Esophagus muscularis mucosa (tissue), 4 donors: ENCODE measurements at regions not wholly inside any gene's neighbourhood (a gene's known extent, or its start where the extent isn't known, plus 50 kb on each side); places are given as distances from the start of the nearest gene placed in this dataset.
"Not testable (repeated sequence)": the region's sequence is repeated elsewhere in the genome, so short reads cannot be mapped to it uniquely, and the experiment has no call there.

Experiments used
- DNase-seq: peaks from one replicate; pipeline ENCODE4 v3.0.0-alpha.2; 2017; ENCODE audit errors: extremely low spot score
- H3K27ac ChIP-seq, 4 donors: fragments of 200-600 bp; sonication (generic); replicated peaks in 1 of 4; 1 replicate in 3 of 4; 2 replicates in 1 of 4; pipeline ENCODE4 v1.5.1; 2016 to 2019; ENCODE audit warnings: mild to moderate bottlenecking in 1 of 4
- H3K27me3 ChIP-seq, 4 donors: fragments of 200-600 bp; sonication (generic); one replicate each; pipeline versions ENCODE4 v1.5.1 to v1.6.0; 2016 to 2019
- H3K36me3 ChIP-seq, 4 donors: fragments of 200-600 bp; sonication (generic); one replicate each; pipeline ENCODE4 v1.5.1; 2016 to 2019
- H3K4me1 ChIP-seq, 4 donors: fragments of 200-600 bp; sonication (generic); one replicate each; pipeline ENCODE4 v1.5.1; 2016 to 2019
- H3K4me3 ChIP-seq, 4 donors: fragments of 200-600 bp; sonication (generic); 1 replicate in 2 of 4; 2 replicates in 2 of 4; pipeline ENCODE4 v1.5.1; 2016 to 2019; ENCODE audit warnings: mild to moderate bottlenecking in 4 of 4, moderate library complexity in 1 of 4
- H3K9me3 ChIP-seq, 4 donors: fragments of 200-600 bp; sonication (generic); 1 replicate in 3 of 4; 2 replicates in 1 of 4; pipeline ENCODE4 v1.5.1; 2016 to 2019
- CTCF ChIP-seq, 3 experiments: fragments of 200-600 bp in 2 of 3; fragments of 450-650 bp in 1 of 3; sonication (generic) in 2 of 3; IDR thresholded peaks; one replicate each; pipeline ENCODE4 v1.5.1; 2017 to 2019; ENCODE audit warnings: antibody characterized with exemption in 3 of 3, mild to moderate bottlenecking in 2 of 3, moderate library complexity in 1 of 3
- EP300 ChIP-seq: sonication (generic); formaldehyde crosslinking; IDR thresholded peaks from one replicate; pipeline ENCODE4 v1.6.1; 2017; ENCODE audit warnings: antibody characterized with exemption
- POLR2A ChIP-seq: fragments of 450-650 bp; IDR thresholded peaks from one replicate; pipeline ENCODE4 v1.6.1; 2017; ENCODE audit warnings: antibody characterized with exemption, moderate library complexity, mild to moderate bottlenecking, low read depth
- POLR2AphosphoS5 ChIP-seq, 2 donors: sonication (generic); formaldehyde crosslinking; IDR thresholded peaks; one replicate each; pipeline ENCODE4 v1.6.1; 2017; ENCODE audit warnings: antibody characterized with exemption in 2 of 2
- WGBS: methylation state at CpG from one replicate; pipeline ENCODE4 v1.1.5; 2018; 5-methylcytosine and 5-hydroxymethylcytosine counted together
- intact Hi-C: fragments of 100-400 bp; cut with DNase I; formaldehyde crosslinking; loops from one replicate; pipeline ENCODE4 v1.15.1; 2023

GRCh38 chr1:221541296-221541695 is 200.6 kb downstream of the DUSP10 start:
- 85% methylated on average over 4 of the region's 5 CpGs for WGBS
- intact Hi-C loops: loop anchor here (10.0 kb wide), 2 partner anchors 624 to 914 kb away; no protein-coding TSS in a partner anchor
- Histone ChIP-seq H3K4me1 (peaks cover 0 to 9% (median 7%) of the 10 kb centered on the region in 4 donors), H3K27me3 (no peaks in the 10 kb centered on the region), H3K27ac (no peak overlapping the region), H3K4me3 (no peak overlapping the region), H3K9me3 (no peaks in the 10 kb centered on the region), H3K36me3 (no peaks in the 10 kb centered on the region)
- DNase-seq: no peak
- TF ChIP-seq CTCF (IDR thresholded peaks at IDR 0.05): no peak
- TF ChIP-seq EP300: no peak
- no peak for TF ChIP-seq POLR2AphosphoS5 (IDR thresholded peaks at IDR 0.05)

DNA sequence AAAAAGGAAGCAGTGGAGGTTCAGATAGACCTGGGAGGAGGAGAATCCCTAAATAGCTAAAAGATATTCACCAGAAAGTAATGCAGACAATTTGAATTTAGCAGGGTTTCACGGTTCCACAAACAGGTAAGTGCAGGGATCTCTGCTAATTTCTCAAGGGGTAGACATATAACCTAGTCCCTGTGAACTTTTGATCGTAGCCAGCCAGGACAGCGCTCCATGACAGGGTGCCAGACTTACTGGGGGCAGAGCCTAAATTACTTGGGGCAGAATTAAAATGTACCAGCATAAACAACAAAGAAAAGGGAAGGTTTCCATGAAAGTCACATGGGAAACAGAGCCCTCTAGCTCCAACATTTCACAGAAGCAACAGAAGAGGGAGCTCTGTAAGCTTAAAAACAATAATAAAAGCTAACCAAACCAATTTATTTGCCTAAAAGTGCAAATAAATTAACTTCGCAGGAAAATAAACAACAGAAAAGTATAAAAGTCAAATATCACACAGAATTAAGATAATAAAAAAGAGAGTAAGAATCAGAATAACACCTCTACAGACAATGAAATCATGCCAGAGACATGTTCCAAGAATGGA is 198.3 kb downstream of the DUSP10 start:
- no peaks in the 10 kb centered on the region for H3K27me3 ChIP-seq
- no peaks in the 10 kb centered on the region for H3K36me3 ChIP-seq
- no peak for DNase-seq
- TF ChIP-seq POLR2AphosphoS5 (IDR thresholded peaks at IDR 0.05): no peak
- TF ChIP-seq CTCF (IDR thresholded peaks at IDR 0.05): peak; percentile 50 to 65 (median 58)
- no peak for TF ChIP-seq POLR2A
- no peak overlapping the region for H3K4me3 ChIP-seq
- intact Hi-C loops: loop anchor here (2.0 to 10.0 kb wide), 3 partner anchors 201 to 911 kb away; no protein-coding TSS in a partner anchor
- 43% methylated on average over 4 of the region's 4 CpGs for WGBS
- H3K27ac ChIP-seq: no peak overlapping the region
- H3K4me1 ChIP-seq: peaks cover 0 to 18% (median 13%) of the 10 kb centered on the region in 4 donors
- H3K9me3 ChIP-seq: no peaks in the 10 kb centered on the region

GRCh38 chr1:221548942-221549341 is 192.9 kb downstream of the DUSP10 start:
- Histone ChIP-seq H3K9me3 (no peaks in the 10 kb centered on the region), H3K27ac (no peak overlapping the region), H3K36me3 (no peaks in the 10 kb centered on the region), H3K4me1 (peaks cover 0 to 19% (median 12%) of the 10 kb centered on the region in 4 donors), H3K4me3 (no peak overlapping the region), H3K27me3 (no peaks in the 10 kb centered on the region)
- 95% methylated on average over 6 of the region's 6 CpGs for WGBS
- no peak for DNase-seq
- intact Hi-C loops: loop anchor here (10.0 kb wide), 2 partner anchors 616 to 906 kb away; no protein-coding TSS in a partner anchor
- TF ChIP-seq CTCF (IDR thresholded peaks at IDR 0.05) (no peak), EP300 (no peak), POLR2A (no peak), POLR2AphosphoS5 (IDR thresholded peaks at IDR 0.05) (no peak)

DNA sequence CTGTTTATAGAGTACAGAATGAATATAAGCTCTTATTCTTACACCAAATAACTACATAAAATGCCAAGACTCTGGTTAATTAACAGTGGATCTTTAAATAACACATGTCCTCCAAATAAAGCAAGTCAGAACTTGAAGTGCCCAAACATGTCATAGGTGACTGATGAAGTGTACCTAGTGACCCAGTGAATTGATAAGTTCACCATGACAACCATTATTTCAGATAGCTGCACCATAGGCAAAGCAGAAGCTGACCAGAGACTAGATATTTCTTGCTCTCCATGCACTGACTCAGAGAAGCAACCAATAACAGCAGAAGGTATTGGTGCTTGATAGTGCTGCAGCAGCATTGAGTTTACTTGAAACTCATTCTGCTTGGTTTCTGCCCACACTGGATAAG is 192.1 kb downstream of the DUSP10 start:
- no peak for DNase-seq
- Histone ChIP-seq H3K27me3 (no peaks in the 10 kb centered on the region), H3K36me3 (no peaks in the 10 kb centered on the region), H3K9me3 (no peaks in the 10 kb centered on the region), H3K27ac (no peak overlapping the region), H3K4me3 (no peak overlapping the region), H3K4me1 (peaks cover 0 to 17% (median 10%) of the 10 kb centered on the region in 4 donors)
- TF ChIP-seq EP300 (no peak), POLR2AphosphoS5 (IDR thresholded peaks at IDR 0.05) (no peak), CTCF (IDR thresholded peaks at IDR 0.05) (no peak), POLR2A (no peak)
- intact Hi-C loops: loop anchor here (10.0 kb wide), 3 partner anchors 145 to 905 kb away; no protein-coding TSS in a partner anchor

- intact Hi-C loops: loop anchor here (10.0 kb wide), 1 partner anchor 142 kb away; no protein-coding TSS in a partner anchor
Observed at GRCh38 chr1:221552792-221553191, 189.1 kb downstream of the DUSP10 start.

More at GRCh38 chr1:221552792-221553191, 189.1 kb downstream of the DUSP10 start:
- not testable (repeated sequence) for H3K27me3 ChIP-seq, H3K27ac ChIP-seq, H3K36me3 ChIP-seq, H3K4me3 ChIP-seq, DNase-seq, H3K9me3 ChIP-seq
- H3K4me1 ChIP-seq: peaks cover 0 to 15% (median 9%) of the 10 kb centered on the region in 4 donors
- 93% methylated on average over 8 of the region's 8 CpGs for WGBS
